Endodermal cell (in vitro differentiated cells): ENCODE measurements at regions not wholly inside any gene's neighbourhood (a gene's known extent, or its start where the extent isn't known, plus 50 kb on each side); places are given as distances from the start of the nearest gene placed in this dataset.

Experiments used
- DNase-seq: peaks from one replicate; pipeline ENCODE4 v3.0.0-alpha.2; 2017
- H3K27ac ChIP-seq: 2 replicates; pipeline ENCODE4 v1.5.1; 2013; ENCODE audit warnings: mild to moderate bottlenecking, low read depth, low read length, moderate library complexity
- H3K27me3 ChIP-seq: 2 replicates; pipeline ENCODE4 v1.6.1; 2013; ENCODE audit warnings: mild to moderate bottlenecking, low read length, moderate library complexity; ENCODE audit not compliant: insufficient read depth, control insufficient read depth, poor library complexity, severe bottlenecking
- H3K36me3 ChIP-seq: 2 replicates; pipeline ENCODE4 v1.7.0; 2013; ENCODE audit warnings: mild to moderate bottlenecking, low read length, moderate library complexity; ENCODE audit not compliant: control insufficient read depth, insufficient read depth
- H3K4me1 ChIP-seq: one replicate; pipeline ENCODE4 v1.7.0; 2013; ENCODE audit warnings: low read length; ENCODE audit not compliant: control insufficient read depth, insufficient read depth
- H3K4me3 ChIP-seq: 2 replicates; pipeline ENCODE4 v1.5.1; 2013; ENCODE audit warnings: mild to moderate bottlenecking, low read length, moderate library complexity
- H3K9ac ChIP-seq: 2 replicates; pipeline ENCODE4 v1.6.1; 2013; ENCODE audit warnings: mild to moderate bottlenecking, low read length, moderate library complexity; ENCODE audit not compliant: poor library complexity, severe bottlenecking; ENCODE audit errors: extremely low read depth
- H3K9me3 ChIP-seq: 2 replicates; pipeline ENCODE4 v1.6.1; 2013; ENCODE audit warnings: mild to moderate bottlenecking, low read length, moderate library complexity; ENCODE audit not compliant: control insufficient read depth
- H3K27ac Mint-ChIP-seq: 2 replicates; pipeline ENCODE4 v1.8.0; 2020; ENCODE audit warnings: mixed read lengths
- H3K27me3 Mint-ChIP-seq: 2 replicates; pipeline ENCODE4 v1.8.0; 2021; ENCODE audit warnings: mild to moderate bottlenecking, mixed read lengths; ENCODE audit not compliant: insufficient read depth
- H3K36me3 Mint-ChIP-seq: 2 replicates; pipeline ENCODE4 v1.8.0; 2020; ENCODE audit warnings: low read depth, mixed read lengths
- H3K4me1 Mint-ChIP-seq: 2 replicates; pipeline ENCODE4 v1.8.0; 2020; ENCODE audit warnings: mixed read lengths
- H3K4me3 Mint-ChIP-seq: 2 replicates; pipeline ENCODE4 v1.8.0; 2020; ENCODE audit warnings: mild to moderate bottlenecking, moderate library complexity, mixed read lengths
- H3K9me3 Mint-ChIP-seq: 2 replicates; pipeline ENCODE4 v1.8.0; 2020; ENCODE audit warnings: mild to moderate bottlenecking, mixed read lengths
- CTCF ChIP-seq: fragments of 200-600 bp; sonication (generic); conservative IDR thresholded peaks from 2 replicates; pipeline ENCODE4 v1.5.0; 2021; ENCODE audit warnings: antibody characterized with exemption, mild to moderate bottlenecking
- WGBS, 2 experiments: methylation state at CpG; one replicate each; pipeline versions ENCODE4 v1.1.5 to v1.1.7; 2013; ENCODE audit warnings: missing lambda C conversion rate in 2 of 2, mixed read lengths in 1 of 2; ENCODE audit not compliant: insufficient coverage in 1 of 2, insufficient read length in 1 of 2; 5-methylcytosine and 5-hydroxymethylcytosine counted together

- H3K9me3 Mint-ChIP-seq: no peaks in the 10 kb centered on the region
- no peaks in the 10 kb centered on the region for H3K36me3 Mint-ChIP-seq
- Histone ChIP-seq H3K4me1 (no peaks in the 10 kb centered on the region), H3K9ac (no peak overlapping the region), H3K9me3 (no peaks in the 10 kb centered on the region), H3K36me3 (no peaks in the 10 kb centered on the region), H3K27me3 (no peaks in the 10 kb centered on the region), H3K4me3 (no peak overlapping the region), H3K27ac (no peak overlapping the region)
- no peak overlapping the region for H3K27ac Mint-ChIP-seq
- no peak for DNase-seq
- WGBS, 2 experiments: 82 to 100% methylated on average over 1 of the region's 1 CpG
- no peak overlapping the region for H3K4me3 Mint-ChIP-seq
- no peak for TF ChIP-seq CTCF
- H3K4me1 Mint-ChIP-seq: peaks cover 4% of the 10 kb centered on the region
- no peaks in the 10 kb centered on the region for H3K27me3 Mint-ChIP-seq
Measured at GRCh38 chr5:120934031-120934430, 469.9 kb downstream of the PRR16 start.

GRCh38 chr5:120936652-120937051, 472.6 kb downstream of the PRR16 start:
- TF ChIP-seq CTCF: no peak
- Histone ChIP-seq H3K4me3 (no peak overlapping the region), H3K9me3 (no peaks in the 10 kb centered on the region), H3K4me1 (no peaks in the 10 kb centered on the region), H3K36me3 (no peaks in the 10 kb centered on the region), H3K9ac (no peak overlapping the region), H3K27me3 (no peaks in the 10 kb centered on the region), H3K27ac (no peak overlapping the region)
- 90 to 92% methylated on average over 12 to 31 of the region's 31 CpGs for WGBS, 2 experiments
- no peaks in the 10 kb centered on the region for H3K36me3 Mint-ChIP-seq
- H3K27ac Mint-ChIP-seq: no peak overlapping the region
- H3K4me3 Mint-ChIP-seq: no peak overlapping the region
- H3K4me1 Mint-ChIP-seq: peaks cover 4% of the 10 kb centered on the region
- no peaks in the 10 kb centered on the region for H3K27me3 Mint-ChIP-seq
- no peak for DNase-seq
- H3K9me3 Mint-ChIP-seq: no peaks in the 10 kb centered on the region

GRCh38 chr5:120938604-120939003, 474.5 kb downstream of the PRR16 start:
- Mint-ChIP-seq H3K4me3 (no peak overlapping the region), H3K9me3 (no peaks in the 10 kb centered on the region), H3K36me3 (no peaks in the 10 kb centered on the region), H3K27ac (no peak overlapping the region), H3K27me3 (no peaks in the 10 kb centered on the region), H3K4me1 (no peaks in the 10 kb centered on the region)
- Histone ChIP-seq H3K4me1 (no peaks in the 10 kb centered on the region), H3K36me3 (no peaks in the 10 kb centered on the region), H3K27ac (no peak overlapping the region), H3K27me3 (no peaks in the 10 kb centered on the region), H3K4me3 (no peak overlapping the region), H3K9me3 (no peaks in the 10 kb centered on the region), H3K9ac (no peak overlapping the region)
- WGBS, 2 experiments: 100% methylated on average over 1 of the region's 1 CpG; no CpG with 5 or more reads in 1 of the 2 experiments
- TF ChIP-seq CTCF: no peak
- DNase-seq: no peak
